CD4-positive, alpha-beta memory T cell (primary cell): ENCODE measurements at regions not wholly inside any gene's neighbourhood (a gene's known extent, or its start where the extent isn't known, plus 50 kb on each side); places are given as distances from the start of the nearest gene placed in this dataset.

ENCODE experiments used
- CTCF ChIA-PET: fragments of 350-600 bp; sonication (Branson Sonifier 250); formaldehyde crosslinking; loops from one replicate; lab custom pipeline; 2021; ENCODE audit warnings: inconsistent platforms; ENCODE audit not compliant: partially characterized antibody; lab: Charles Lee
- POLR2A ChIA-PET: fragments of 350-600 bp; sonication (Branson Sonifier 250); formaldehyde crosslinking; loops from one replicate; lab custom pipeline; 2021; ENCODE audit not compliant: partially characterized antibody; lab: Charles Lee
- DNase-seq, 5 donors: peaks; one replicate each; pipeline versions ENCODE4 v3.0.0 to v3.0.0-alpha.2; 2020 to 2022; ENCODE audit warnings: mixed read lengths in 1 of 5
- H3K27ac ChIP-seq: one replicate; pipeline ENCODE4 v1.7.0; 2013; ENCODE audit warnings: low read depth, low read length
- H3K27me3 ChIP-seq: 2 replicates; pipeline ENCODE4 v1.7.0; 2013; ENCODE audit warnings: mild to moderate bottlenecking, low read length, moderate library complexity; ENCODE audit not compliant: insufficient read depth
- H3K36me3 ChIP-seq: 2 replicates; pipeline ENCODE4 v1.7.0; 2013; ENCODE audit warnings: mild to moderate bottlenecking, low read length, moderate library complexity; ENCODE audit not compliant: insufficient read depth
- H3K4me1 ChIP-seq: 2 replicates; pipeline ENCODE4 v1.7.0; 2013; ENCODE audit warnings: mild to moderate bottlenecking, low read length, moderate library complexity; ENCODE audit not compliant: insufficient read depth
- H3K4me3 ChIP-seq, 2 donors: one replicate each; pipeline ENCODE4 v1.7.0; 2013; ENCODE audit warnings: low read length in 2 of 2, mild to moderate bottlenecking in 1 of 2
- H3K9me3 ChIP-seq, 2 donors: one replicate each; pipeline ENCODE4 v1.7.0; 2013; ENCODE audit warnings: low read length in 2 of 2, control low read depth in 1 of 2; ENCODE audit not compliant: control insufficient read depth in 1 of 2
- H3K27ac Mint-ChIP-seq, 7 donors: one replicate each; pipeline ENCODE4 v1.8.0; 2020 to 2021; ENCODE audit warnings: mixed read lengths in 7 of 7, mild to moderate bottlenecking in 6 of 7, inconsistent platforms in 3 of 7, moderate library complexity in 3 of 7
- H3K27me3 Mint-ChIP-seq, 2 donors: one replicate each; pipeline ENCODE4 v1.8.0; 2020 to 2021; ENCODE audit warnings: mixed read lengths in 2 of 2
- H3K36me3 Mint-ChIP-seq, 2 donors: one replicate each; pipeline ENCODE4 v1.8.0; 2020 to 2021; ENCODE audit warnings: mixed read lengths in 2 of 2, inconsistent platforms in 1 of 2, mild to moderate bottlenecking in 1 of 2
- H3K4me1 Mint-ChIP-seq, 4 donors: one replicate each; pipeline ENCODE4 v1.8.0; 2020 to 2021; ENCODE audit warnings: mixed read lengths in 4 of 4, mild to moderate bottlenecking in 1 of 4
- H3K4me3 Mint-ChIP-seq, 8 donors: one replicate each; pipeline ENCODE4 v1.8.0; 2020 to 2021; ENCODE audit warnings: mixed read lengths in 8 of 8, mild to moderate bottlenecking in 7 of 8, moderate library complexity in 6 of 8, inconsistent platforms in 3 of 8
- H3K9me3 Mint-ChIP-seq, 8 donors: one replicate each; pipeline ENCODE4 v1.8.0; 2020 to 2021; ENCODE audit warnings: mixed read lengths in 8 of 8, mild to moderate bottlenecking in 5 of 8, inconsistent platforms in 3 of 8, moderate library complexity in 1 of 8
- intact Hi-C: fragments of 100-400 bp; cut with micrococcal nuclease; formaldehyde crosslinking; loops from one replicate; pipeline ENCODE4 v1.15.1; 2023

GRCh38 chr5:4990017-4990416 lies 150.1 kb upstream of the ADAMTS16 start:
- intact Hi-C loops = no loop called here
- H3K27ac Mint-ChIP-seq = no peak overlapping the region
- no peaks in the 10 kb centered on the region for H3K9me3 ChIP-seq
- H3K4me1 ChIP-seq = no peaks in the 10 kb centered on the region
- H3K27ac ChIP-seq = no peak overlapping the region
- no peaks in the 10 kb centered on the region for H3K27me3 Mint-ChIP-seq
- no peak overlapping the region for H3K4me3 Mint-ChIP-seq
- ChIA-PET POLR2A (no interaction called here), CTCF (no interaction called here)
- no peak for DNase-seq
- H3K4me3 ChIP-seq = no peak overlapping the region
- H3K9me3 Mint-ChIP-seq = peaks cover 0 to 9% (median 0%) of the 10 kb centered on the region in 8 donors
- no peaks in the 10 kb centered on the region for H3K27me3 ChIP-seq
- no peaks in the 10 kb centered on the region for H3K36me3 Mint-ChIP-seq
- H3K4me1 Mint-ChIP-seq = no peaks in the 10 kb centered on the region
- no peaks in the 10 kb centered on the region for H3K36me3 ChIP-seq

- Mint-ChIP-seq H3K27me3 (no peaks in the 10 kb centered on the region), H3K4me1 (no peaks in the 10 kb centered on the region), H3K9me3 (peaks cover 0 to 9% (median 0%) of the 10 kb centered on the region in 8 donors), H3K4me3 (no peak overlapping the region), H3K36me3 (no peaks in the 10 kb centered on the region), H3K27ac (no peak overlapping the region)
- DNase-seq = no peak
- Histone ChIP-seq H3K9me3 (no peaks in the 10 kb centered on the region), H3K4me1 (no peaks in the 10 kb centered on the region), H3K36me3 (no peaks in the 10 kb centered on the region), H3K27me3 (no peaks in the 10 kb centered on the region), H3K27ac (no peak overlapping the region), H3K4me3 (no peak overlapping the region)
- ChIA-PET CTCF (no interaction called here), POLR2A (no interaction called here)
- intact Hi-C loops = no loop called here
Observed at GRCh38 chr5:4990462-4990861, 149.7 kb upstream of the ADAMTS16 start.

GRCh38 chr5:4991925-4992324 lies 148.2 kb upstream of the ADAMTS16 start:
- Histone ChIP-seq H3K36me3 (no peaks in the 10 kb centered on the region), H3K27me3 (no peaks in the 10 kb centered on the region), H3K4me3 (no peak overlapping the region), H3K9me3 (no peaks in the 10 kb centered on the region), H3K27ac (no peak overlapping the region), H3K4me1 (no peaks in the 10 kb centered on the region)
- no peaks in the 10 kb centered on the region for H3K27me3 Mint-ChIP-seq
- ChIA-PET CTCF (no interaction called here), POLR2A (no interaction called here)
- no peak overlapping the region for H3K27ac Mint-ChIP-seq
- H3K36me3 Mint-ChIP-seq = no peaks in the 10 kb centered on the region
- H3K4me1 Mint-ChIP-seq = no peaks in the 10 kb centered on the region
- peaks cover 0 to 8% (median 0%) of the 10 kb centered on the region in 8 donors for H3K9me3 Mint-ChIP-seq
- DNase-seq = no peak
- intact Hi-C loops = no loop called here
- no peak overlapping the region for H3K4me3 Mint-ChIP-seq

- H3K4me1 ChIP-seq = no peaks in the 10 kb centered on the region
- no peak overlapping the region for H3K4me3 ChIP-seq
- Mint-ChIP-seq H3K27ac (no peak overlapping the region), H3K27me3 (no peaks in the 10 kb centered on the region), H3K4me1 (no peaks in the 10 kb centered on the region), H3K4me3 (no peak overlapping the region), H3K9me3 (peaks cover 0 to 5% (median 3%) of the 10 kb centered on the region in 8 donors), H3K36me3 (no peaks in the 10 kb centered on the region)
- H3K27me3 ChIP-seq = no peaks in the 10 kb centered on the region
- H3K9me3 ChIP-seq = no peaks in the 10 kb centered on the region
- no peak for DNase-seq
- ChIA-PET POLR2A (no interaction called here), CTCF (no interaction called here)
- no peak overlapping the region for H3K27ac ChIP-seq
- intact Hi-C loops = no loop called here
- no peaks in the 10 kb centered on the region for H3K36me3 ChIP-seq
Observed at GRCh38 chr5:4995014-4995413, 145.1 kb upstream of the ADAMTS16 start.

GRCh38 chr5:5005353-5005752 lies 134.8 kb upstream of the ADAMTS16 start:
- Histone ChIP-seq H3K27me3 (no peaks in the 10 kb centered on the region), H3K27ac (no peak overlapping the region), H3K9me3 (no peaks in the 10 kb centered on the region), H3K4me3 (no peak overlapping the region), H3K4me1 (no peaks in the 10 kb centered on the region), H3K36me3 (no peaks in the 10 kb centered on the region)
- H3K4me3 Mint-ChIP-seq = no peak overlapping the region
- intact Hi-C loops = no loop called here
- no peak for DNase-seq
- H3K27me3 Mint-ChIP-seq = peaks cover 0 to 1% of the 10 kb centered on the region in 2 donors
- H3K36me3 Mint-ChIP-seq = no peaks in the 10 kb centered on the region
- peaks cover 2 to 11% (median 7%) of the 10 kb centered on the region in 8 donors for H3K9me3 Mint-ChIP-seq
- ChIA-PET POLR2A (no interaction called here), CTCF (no interaction called here)
- H3K4me1 Mint-ChIP-seq = no peaks in the 10 kb centered on the region
- H3K27ac Mint-ChIP-seq = no peak overlapping the region

- H3K4me3 ChIP-seq = no peak overlapping the region
- no peaks in the 10 kb centered on the region for H3K4me1 Mint-ChIP-seq
- H3K4me3 Mint-ChIP-seq = no peak overlapping the region
- no peaks in the 10 kb centered on the region for H3K36me3 Mint-ChIP-seq
- no peak overlapping the region for H3K27ac ChIP-seq
- peaks cover 0 to 1% of the 10 kb centered on the region in 2 donors for H3K27me3 Mint-ChIP-seq
- no peak overlapping the region for H3K27ac Mint-ChIP-seq
- ChIA-PET CTCF (no interaction called here), POLR2A (no interaction called here)
- no peaks in the 10 kb centered on the region for H3K36me3 ChIP-seq
- H3K9me3 ChIP-seq = no peaks in the 10 kb centered on the region
- H3K27me3 ChIP-seq = no peaks in the 10 kb centered on the region
- peaks cover 4 to 10% (median 7%) of the 10 kb centered on the region in 8 donors for H3K9me3 Mint-ChIP-seq
- DNase-seq = no peak
- no peaks in the 10 kb centered on the region for H3K4me1 ChIP-seq
- intact Hi-C loops = no loop called here
Observed at GRCh38 chr5:5006548-5006947, 133.6 kb upstream of the ADAMTS16 start.

- no peak overlapping the region for H3K4me3 Mint-ChIP-seq
- H3K27ac Mint-ChIP-seq = no peak overlapping the region
- Histone ChIP-seq H3K4me3 (no peak overlapping the region), H3K36me3 (no peaks in the 10 kb centered on the region), H3K27me3 (no peaks in the 10 kb centered on the region), H3K9me3 (no peaks in the 10 kb centered on the region), H3K27ac (no peak overlapping the region), H3K4me1 (no peaks in the 10 kb centered on the region)
- H3K27me3 Mint-ChIP-seq = peaks cover 0 to 1% of the 10 kb centered on the region in 2 donors
- peaks cover 2 to 13% (median 5%) of the 10 kb centered on the region in 8 donors for H3K9me3 Mint-ChIP-seq
- DNase-seq = no peak
- no peaks in the 10 kb centered on the region for H3K36me3 Mint-ChIP-seq
- intact Hi-C loops = no loop called here
- ChIA-PET CTCF (no interaction called here), POLR2A (no interaction called here)
- H3K4me1 Mint-ChIP-seq = no peaks in the 10 kb centered on the region
Observed at GRCh38 chr5:5009240-5009639, 130.9 kb upstream of the ADAMTS16 start.

- H3K9me3 Mint-ChIP-seq = peaks cover 2 to 13% (median 6%) of the 10 kb centered on the region in 8 donors
- no peak overlapping the region for H3K4me3 ChIP-seq
- ChIA-PET CTCF (no interaction called here), POLR2A (no interaction called here)
- H3K4me1 Mint-ChIP-seq = no peaks in the 10 kb centered on the region
- no peak overlapping the region for H3K27ac Mint-ChIP-seq
- no peaks in the 10 kb centered on the region for H3K36me3 Mint-ChIP-seq
- no peak for DNase-seq
- H3K9me3 ChIP-seq = no peaks in the 10 kb centered on the region
- no peak overlapping the region for H3K27ac ChIP-seq
- H3K4me3 Mint-ChIP-seq = no peak overlapping the region
- intact Hi-C loops = no loop called here
- H3K36me3 ChIP-seq = no peaks in the 10 kb centered on the region
- peaks cover 0 to 1% of the 10 kb centered on the region in 2 donors for H3K27me3 Mint-ChIP-seq
- H3K4me1 ChIP-seq = no peaks in the 10 kb centered on the region
- no peaks in the 10 kb centered on the region for H3K27me3 ChIP-seq
Observed at GRCh38 chr5:5011151-5011550, 129.0 kb upstream of the ADAMTS16 start.
